Liver (tissue), 8 donors: ENCODE measurements at regions not wholly inside any gene's neighbourhood (a gene's known extent, or its start where the extent isn't known, plus 50 kb on each side); places are given as distances from the start of the nearest gene placed in this dataset.

Source experiments
- DNase-seq: peaks from one replicate; pipeline ENCODE4 v3.0.0-alpha.2; 2017; ENCODE audit warnings: low spot score
- H3K27ac ChIP-seq, 2 donors: one replicate each; pipeline ENCODE4 v1.7.0; 2013; ENCODE audit warnings: inconsistent platforms in 2 of 2, low read length in 2 of 2, control low read depth in 1 of 2, low read depth in 1 of 2, mild to moderate bottlenecking in 1 of 2
- H3K27me3 ChIP-seq, 4 donors: one replicate each; pipeline versions ENCODE4 v1.6.1 to v1.7.0; 2013; ENCODE audit warnings: low read length in 3 of 4, inconsistent platforms in 1 of 4, mild to moderate bottlenecking in 1 of 4, moderate library complexity in 1 of 4; ENCODE audit not compliant: control insufficient read depth in 4 of 4, insufficient read depth in 4 of 4
- H3K36me3 ChIP-seq, 4 donors: one replicate each; pipeline versions ENCODE4 v1.6.1 to v1.7.0; 2013; ENCODE audit warnings: low read length in 3 of 4, mild to moderate bottlenecking in 3 of 4, low read depth in 1 of 4, moderate library complexity in 1 of 4; ENCODE audit not compliant: control insufficient read depth in 4 of 4, insufficient read depth in 3 of 4
- H3K4me1 ChIP-seq, 4 donors: one replicate each; pipeline versions ENCODE4 v1.6.1 to v1.7.0; 2013; ENCODE audit warnings: low read length in 3 of 4, mild to moderate bottlenecking in 3 of 4, moderate library complexity in 1 of 4; ENCODE audit not compliant: control insufficient read depth in 4 of 4, insufficient read depth in 4 of 4
- H3K4me3 ChIP-seq, 3 donors: one replicate each; pipeline versions ENCODE4 v1.6.1 to v1.7.0; 2013; ENCODE audit warnings: low read length in 3 of 3, control low read depth in 1 of 3, low read depth in 1 of 3, mild to moderate bottlenecking in 1 of 3
- H3K9ac ChIP-seq, 2 donors: one replicate each; pipeline ENCODE4 v1.7.0; 2013; ENCODE audit warnings: low read length in 2 of 2, mild to moderate bottlenecking in 2 of 2, moderate library complexity in 2 of 2, control low read depth in 1 of 2, low read depth in 1 of 2
- H3K9me3 ChIP-seq, 4 donors: one replicate each; pipeline versions ENCODE4 v1.6.1 to v1.7.0; 2013; ENCODE audit warnings: low read length in 3 of 4; ENCODE audit not compliant: control insufficient read depth in 4 of 4
- ATF3 ChIP-seq: IDR thresholded peaks from 2 replicates; pipeline ENCODE4 v1.6.1; 2016; ENCODE audit warnings: antibody characterized with exemption
- CTCF ChIP-seq: fragments of 150-350 bp; IDR thresholded peaks from 2 replicates; pipeline ENCODE4 v1.5.1; 2017; ENCODE audit warnings: improper control_type of control experiment, low read depth, low read length; ENCODE audit not compliant: missing input control
- EGR1 ChIP-seq, 2 donors: IDR thresholded peaks; 2 replicates each; pipeline ENCODE4 v1.6.1; 2016 to 2018; ENCODE audit warnings: antibody characterized with exemption in 2 of 2, low read depth in 2 of 2
- FOXA1 ChIP-seq: IDR thresholded peaks from 2 replicates; pipeline ENCODE4 v1.6.1; 2016; ENCODE audit warnings: antibody characterized with exemption
- FOXA2 ChIP-seq: IDR thresholded peaks from 2 replicates; pipeline ENCODE4 v1.6.1; 2016; ENCODE audit warnings: antibody characterized with exemption
- GABPA ChIP-seq, 2 donors: IDR thresholded peaks in 1 of 2; conservative IDR thresholded peaks in 1 of 2; 2 replicates each; pipeline ENCODE4 v1.6.1; 2016; ENCODE audit warnings: antibody characterized with exemption in 2 of 2, mild to moderate bottlenecking in 1 of 2, moderate library complexity in 1 of 2
- HNF4A ChIP-seq, 2 donors: conservative IDR thresholded peaks; 2 replicates each; pipeline ENCODE4 v1.6.1; 2016; ENCODE audit warnings: antibody characterized with exemption in 2 of 2, mild to moderate bottlenecking in 2 of 2
- HNF4G ChIP-seq: IDR thresholded peaks from 2 replicates; pipeline ENCODE4 v1.6.1; 2016; ENCODE audit warnings: antibody characterized with exemption
- JUND ChIP-seq, 2 donors: IDR thresholded peaks; 2 replicates each; pipeline ENCODE4 v1.6.1; 2016; ENCODE audit warnings: antibody characterized with exemption in 2 of 2
- NR2F2 ChIP-seq: IDR thresholded peaks from 2 replicates; pipeline ENCODE4 v1.6.1; 2016; ENCODE audit warnings: antibody characterized with exemption
- RAD21 ChIP-seq, 2 donors: IDR thresholded peaks; 2 replicates each; pipeline ENCODE4 v1.6.1; 2016; ENCODE audit warnings: antibody characterized with exemption in 2 of 2, mild to moderate bottlenecking in 2 of 2
- REST ChIP-seq: IDR thresholded peaks from 2 replicates; pipeline ENCODE4 v1.6.1; 2016; ENCODE audit warnings: antibody characterized with exemption, mild to moderate bottlenecking
- RXRA ChIP-seq, 2 donors: IDR thresholded peaks; 2 replicates each; pipeline ENCODE4 v1.6.1; 2017 to 2018; ENCODE audit warnings: antibody characterized with exemption in 2 of 2, mild to moderate bottlenecking in 1 of 2
- SP1 ChIP-seq: IDR thresholded peaks from 2 replicates; pipeline ENCODE4 v1.6.1; 2018; ENCODE audit warnings: antibody characterized with exemption, mild to moderate bottlenecking
- TAF1 ChIP-seq: conservative IDR thresholded peaks from 2 replicates; pipeline ENCODE4 v1.6.1; 2016; ENCODE audit warnings: antibody characterized with exemption, mild to moderate bottlenecking
- YY1 ChIP-seq: IDR thresholded peaks from 2 replicates; pipeline ENCODE4 v1.6.1; 2016; ENCODE audit warnings: antibody characterized with exemption, mild to moderate bottlenecking
- WGBS: extraction: QIAGEN DNeasy Blood & Tissue Kit; methylation state at CpG from one replicate; pipeline ENCODE4 v1.1.7; 2013; 5-methylcytosine and 5-hydroxymethylcytosine counted together
- TF ChIP-seq, protein P1 (sequence below): IDR thresholded peaks from 2 replicates; pipeline ENCODE4 v1.6.1; 2016; ENCODE audit warnings: antibody characterized with exemption
- TF ChIP-seq, protein P2 (sequence below): IDR thresholded peaks from 2 replicates; pipeline ENCODE4 v1.6.1; 2016; ENCODE audit warnings: antibody characterized with exemption
- donor health status: healthy.
- donor health status: healthy.
- donor health status: healthy.
- donor health status: healthy.
- donor health status: healthy.

DNA sequence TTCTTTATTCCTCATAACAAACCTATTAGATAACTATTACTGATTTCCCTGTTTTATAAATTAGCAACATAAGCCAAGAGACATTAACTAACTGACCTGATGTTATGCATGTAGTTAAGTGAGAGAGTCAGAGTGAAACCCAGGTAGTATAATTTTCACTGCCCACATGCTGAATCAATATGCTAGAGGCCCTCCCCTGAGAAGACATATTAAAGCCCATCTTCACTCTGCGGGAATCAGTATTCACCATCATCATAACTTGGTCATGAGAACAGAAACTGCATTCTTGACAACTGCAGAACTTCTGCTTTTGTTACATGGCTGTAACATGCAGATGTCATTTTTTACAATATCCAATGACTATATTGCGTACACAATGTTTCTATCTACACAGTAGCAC lies 1324.3 kb downstream of the ARAP2 start:
- no peak overlapping the region for H3K4me3 ChIP-seq
- H3K27ac ChIP-seq: no peak overlapping the region
- TF ChIP-seq JUND (IDR thresholded peaks at IDR 0.05): no peak
- TF ChIP-seq ATF3: no peak
- no peak for TF ChIP-seq RAD21 (IDR thresholded peaks at IDR 0.05)
- no peak for TF ChIP-seq HNF4A (conservative IDR thresholded peaks at IDR 0.05)
- TF ChIP-seq, protein P1, sequence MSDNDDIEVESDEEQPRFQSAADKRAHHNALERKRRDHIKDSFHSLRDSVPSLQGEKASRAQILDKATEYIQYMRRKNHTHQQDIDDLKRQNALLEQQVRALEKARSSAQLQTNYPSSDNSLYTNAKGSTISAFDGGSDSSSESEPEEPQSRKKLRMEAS: no peak
- no peak for TF ChIP-seq YY1
- no peak for TF ChIP-seq RXRA (IDR thresholded peaks at IDR 0.05)
- no peak for TF ChIP-seq FOXA2
- no peak for TF ChIP-seq NR2F2
- TF ChIP-seq HNF4G: no peak
- no peak for TF ChIP-seq FOXA1
- no peak for TF ChIP-seq REST
- no peak for TF ChIP-seq GABPA (IDR thresholded peaks at IDR 0.05 in 1 of 2, conservative IDR thresholded peaks at IDR 0.05 in 1 of 2)
- no peak for TF ChIP-seq CTCF
- TF ChIP-seq EGR1 (IDR thresholded peaks at IDR 0.05; ENCODE audit: low read depth in 2 of 2): no peak
- TF ChIP-seq TAF1: no peak
- H3K9me3 ChIP-seq: no peaks in the 10 kb centered on the region
- no peak for DNase-seq
- H3K9ac ChIP-seq: no peak overlapping the region
- no peaks in the 10 kb centered on the region for H3K27me3 ChIP-seq
- no peaks in the 10 kb centered on the region for H3K4me1 ChIP-seq
- H3K36me3 ChIP-seq: no peaks in the 10 kb centered on the region
- WGBS: 85% methylated on average over 2 of the region's 2 CpGs

DNA sequence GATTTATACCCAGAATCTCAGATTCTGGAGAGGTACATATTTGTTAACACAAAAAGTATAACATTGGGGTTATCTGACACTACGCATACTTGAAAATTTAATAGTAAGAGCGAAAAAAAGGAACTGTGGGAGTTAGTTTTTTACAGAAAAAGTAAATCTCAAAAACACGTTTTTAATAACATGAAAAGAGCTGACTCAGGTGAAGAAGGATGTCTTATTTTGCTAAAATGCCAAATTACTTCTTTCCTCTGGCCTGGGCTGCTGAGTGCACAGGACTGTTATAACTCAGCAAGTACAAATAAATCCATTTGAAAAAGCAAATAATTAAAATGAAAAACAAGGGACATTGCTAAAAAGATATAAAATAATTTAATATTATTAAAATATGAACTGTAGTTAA lies 1322.9 kb downstream of the ARAP2 start:
- TF ChIP-seq JUND (IDR thresholded peaks at IDR 0.05) (no peak), FOXA2 (no peak), TAF1 (no peak), SP1 (no peak), EGR1 (IDR thresholded peaks at IDR 0.05; ENCODE audit: low read depth in 2 of 2) (no peak)
- TF ChIP-seq, protein P1: no peak
- TF ChIP-seq, protein P2, sequence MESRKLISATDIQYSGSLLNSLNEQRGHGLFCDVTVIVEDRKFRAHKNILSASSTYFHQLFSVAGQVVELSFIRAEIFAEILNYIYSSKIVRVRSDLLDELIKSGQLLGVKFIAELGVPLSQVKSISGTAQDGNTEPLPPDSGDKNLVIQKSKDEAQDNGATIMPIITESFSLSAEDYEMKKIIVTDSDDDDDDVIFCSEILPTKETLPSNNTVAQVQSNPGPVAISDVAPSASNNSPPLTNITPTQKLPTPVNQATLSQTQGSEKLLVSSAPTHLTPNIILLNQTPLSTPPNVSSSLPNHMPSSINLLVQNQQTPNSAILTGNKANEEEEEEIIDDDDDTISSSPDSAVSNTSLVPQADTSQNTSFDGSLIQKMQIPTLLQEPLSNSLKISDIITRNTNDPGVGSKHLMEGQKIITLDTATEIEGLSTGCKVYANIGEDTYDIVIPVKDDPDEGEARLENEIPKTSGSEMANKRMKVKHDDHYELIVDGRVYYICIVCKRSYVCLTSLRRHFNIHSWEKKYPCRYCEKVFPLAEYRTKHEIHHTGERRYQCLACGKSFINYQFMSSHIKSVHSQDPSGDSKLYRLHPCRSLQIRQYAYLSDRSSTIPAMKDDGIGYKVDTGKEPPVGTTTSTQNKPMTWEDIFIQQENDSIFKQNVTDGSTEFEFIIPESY: no peak

More for the DNA sequence above, 1322.9 kb downstream of the ARAP2 start:
- H3K9ac ChIP-seq: no peak overlapping the region
- H3K27me3 ChIP-seq: no peaks in the 10 kb centered on the region
- no peak overlapping the region for H3K27ac ChIP-seq
- no peak overlapping the region for H3K4me3 ChIP-seq
- no peaks in the 10 kb centered on the region for H3K4me1 ChIP-seq
- no peaks in the 10 kb centered on the region for H3K9me3 ChIP-seq
- no peaks in the 10 kb centered on the region for H3K36me3 ChIP-seq
- DNase-seq: no peak
- 63% methylated on average over 3 of the region's 3 CpGs for WGBS
